ENCODE measurements at regions not wholly inside any gene's neighbourhood (a gene's known extent, or its start where the extent isn't known, plus 50 kb on each side); places are given as distances from the start of the nearest gene placed in this dataset.
"Not testable (repeated sequence)": the region's sequence is repeated elsewhere in the genome, so short reads cannot be mapped to it uniquely, and the experiment has no call there.

- H3K4me1 Mint-ChIP-seq = peaks cover 13% of the 10 kb centered on the region
- Histone ChIP-seq H3K4me1 (peaks cover 13% of the 10 kb centered on the region), H3K27ac (no peak overlapping the region), H2AFZ (replicated peaks) (peak overlapping the region; percentile 58), H3K27me3 (no peaks in the 10 kb centered on the region), H4K20me1 (ENCODE audit: low read depth) (no peaks in the 10 kb centered on the region), H3K9me3 (ENCODE audit: low read depth) (no peaks in the 10 kb centered on the region), H3K4me2 (no peak overlapping the region), H3K79me2 (ENCODE audit: low read depth) (no peaks in the 10 kb centered on the region), H3K9ac (no peak overlapping the region), H3K36me3 (no peaks in the 10 kb centered on the region), H3F3A (ENCODE audit: low read depth) (peaks cover 3% of the 10 kb centered on the region), H3K4me3 (no peak overlapping the region)
- TF ChIP-seq EZH2 (IDR thresholded peaks at IDR 0.05) = no peak
- TF ChIP-seq EZH2phosphoT487 (IDR thresholded peaks at IDR 0.05) = no peak
- no peak for TF ChIP-seq CTCF (IDR thresholded peaks at IDR 0.05)
- H3K36me3 Mint-ChIP-seq = no peaks in the 10 kb centered on the region
- no peak overlapping the region for H3K27ac Mint-ChIP-seq
- DNase-seq (ENCODE audit: low spot score) = no peak
- peaks cover 2% of the 10 kb centered on the region for H3K9me3 Mint-ChIP-seq
- H3K4me3 Mint-ChIP-seq = no peak overlapping the region
- H3K27me3 Mint-ChIP-seq (ENCODE audit: insufficient read depth, low read depth) = no peaks in the 10 kb centered on the region
Measured at GRCh38 chr3:99298661-99299060, 339.7 kb upstream of the COL8A1 start.

GRCh38 chr3:99295836-99296235 is 342.6 kb upstream of the COL8A1 start:
- H3K79me2 ChIP-seq (ENCODE audit: low read depth) = no peaks in the 10 kb centered on the region
- no peaks in the 10 kb centered on the region for H3K36me3 Mint-ChIP-seq
- TF ChIP-seq EZH2phosphoT487 (IDR thresholded peaks at IDR 0.05) (no peak), CTCF (IDR thresholded peaks at IDR 0.05) (no peak), EZH2 (IDR thresholded peaks at IDR 0.05) (no peak)

GRCh38 chr3:99294092-99294491 is 344.3 kb upstream of the COL8A1 start:
- peaks cover 13% of the 10 kb centered on the region for H3K4me1 Mint-ChIP-seq
- H3K4me2 ChIP-seq = peak overlapping the region; percentile 79
- H3K4me3 Mint-ChIP-seq; H3K79me2 ChIP-seq (ENCODE audit: low read depth); H3K9me3 Mint-ChIP-seq; H3K27me3 Mint-ChIP-seq (ENCODE audit: insufficient read depth, low read depth); H3K9ac ChIP-seq; H3F3A ChIP-seq (ENCODE audit: low read depth); H3K27ac ChIP-seq; H3K36me3 ChIP-seq; H3K27ac Mint-ChIP-seq; H3K9me3 ChIP-seq (ENCODE audit: low read depth); H3K36me3 Mint-ChIP-seq; H3K27me3 ChIP-seq; H4K20me1 ChIP-seq (ENCODE audit: low read depth): not testable (repeated sequence)
- H3K4me1 ChIP-seq = peaks cover 13% of the 10 kb centered on the region
- H2AFZ ChIP-seq (replicated peaks) = peak overlapping the region; percentile 98
- peak; percentile 1 for DNase-seq (ENCODE audit: low spot score)
- H3K4me3 ChIP-seq = peak overlapping the region; percentile 43

More at GRCh38 chr3:99295836-99296235, 342.6 kb upstream of the COL8A1 start:
- Histone ChIP-seq H3K9me3 (ENCODE audit: low read depth) (no peaks in the 10 kb centered on the region), H4K20me1 (ENCODE audit: low read depth) (no peaks in the 10 kb centered on the region), H3K27ac (no peak overlapping the region), H3K4me1 (peaks cover 13% of the 10 kb centered on the region), H3K9ac (no peak overlapping the region), H3K4me2 (no peak overlapping the region), H3K27me3 (no peaks in the 10 kb centered on the region), H2AFZ (replicated peaks) (no peak overlapping the region), H3K36me3 (no peaks in the 10 kb centered on the region), H3K4me3 (no peak overlapping the region), H3F3A (ENCODE audit: low read depth) (peaks cover 3% of the 10 kb centered on the region)
- no peaks in the 10 kb centered on the region for H3K27me3 Mint-ChIP-seq (ENCODE audit: insufficient read depth, low read depth)
- no peaks in the 10 kb centered on the region for H3K9me3 Mint-ChIP-seq
- H3K27ac Mint-ChIP-seq = no peak overlapping the region
- no peak overlapping the region for H3K4me3 Mint-ChIP-seq
- peaks cover 13% of the 10 kb centered on the region for H3K4me1 Mint-ChIP-seq
- no peak for DNase-seq (ENCODE audit: low spot score)

DNA sequence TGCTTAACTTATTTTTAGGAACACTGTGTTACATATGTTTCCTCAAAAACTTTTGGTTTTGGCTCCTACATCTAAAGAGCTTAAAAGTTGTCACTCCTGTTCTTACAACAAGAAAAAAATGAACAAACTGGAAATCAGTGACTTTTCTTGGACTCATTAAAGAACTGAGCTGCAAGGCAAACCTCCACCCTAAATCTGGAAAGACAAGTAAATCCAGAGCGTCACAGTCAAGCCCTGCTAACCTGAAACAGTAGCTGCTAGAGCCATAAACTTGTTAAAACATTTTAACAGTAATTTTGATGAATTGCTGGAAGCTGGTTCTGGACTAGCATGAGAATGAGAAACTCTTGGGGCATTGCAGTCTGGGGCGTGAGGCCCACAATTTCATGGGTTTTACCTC is 350.5 kb upstream of the COL8A1 start:
- Histone ChIP-seq H3K36me3 (no peaks in the 10 kb centered on the region), H3K9ac (no peak overlapping the region), H3F3A (ENCODE audit: low read depth) (no peaks in the 10 kb centered on the region), H3K79me2 (ENCODE audit: low read depth) (no peaks in the 10 kb centered on the region), H3K27me3 (no peaks in the 10 kb centered on the region), H3K9me3 (ENCODE audit: low read depth) (no peaks in the 10 kb centered on the region), H3K4me2 (no peak overlapping the region), H4K20me1 (ENCODE audit: low read depth) (no peaks in the 10 kb centered on the region), H2AFZ (replicated peaks) (no peak overlapping the region), H3K4me1 (no peaks in the 10 kb centered on the region), H3K4me3 (no peak overlapping the region), H3K27ac (no peak overlapping the region)
- Mint-ChIP-seq H3K27me3 (ENCODE audit: insufficient read depth, low read depth) (no peaks in the 10 kb centered on the region), H3K27ac (no peak overlapping the region), H3K36me3 (no peaks in the 10 kb centered on the region), H3K4me3 (no peak overlapping the region), H3K4me1 (no peaks in the 10 kb centered on the region), H3K9me3 (no peaks in the 10 kb centered on the region)
- TF ChIP-seq EZH2phosphoT487 (IDR thresholded peaks at IDR 0.05) = no peak
- no peak for TF ChIP-seq EZH2 (IDR thresholded peaks at IDR 0.05)
- no peak for TF ChIP-seq CTCF (IDR thresholded peaks at IDR 0.05)
- DNase-seq (ENCODE audit: low spot score) = no peak

Measured in neural progenitor cell (in vitro differentiated cells).